Uterus (tissue), 3 donors: ENCODE measurements at regions not wholly inside any gene's neighbourhood (a gene's known extent, or its start where the extent isn't known, plus 50 kb on each side); places are given as distances from the start of the nearest gene placed in this dataset.

Experiments
- DNase-seq, 2 donors: peaks; one replicate each; pipeline ENCODE4 v3.0.0-alpha.2; 2019 to 2020
- H3K27ac ChIP-seq, 2 donors: fragments of 200-600 bp; sonication (generic); 1 replicate in 1 of 2; 2 replicates in 1 of 2; pipeline ENCODE4 v1.5.1; 2016 to 2018
- H3K27me3 ChIP-seq, 2 donors: fragments of 200-600 bp; sonication (generic); one replicate each; pipeline ENCODE4 v1.5.1; 2018 to 2019; ENCODE audit warnings: control low read depth in 1 of 2
- H3K36me3 ChIP-seq, 2 donors: fragments of 200-600 bp; sonication (generic); one replicate each; pipeline ENCODE4 v1.5.1; 2019; ENCODE audit warnings: control low read depth in 1 of 2
- H3K4me1 ChIP-seq, 2 donors: fragments of 200-600 bp; sonication (generic); one replicate each; pipeline ENCODE4 v1.5.1; 2018 to 2019; ENCODE audit warnings: control low read depth in 1 of 2
- H3K4me3 ChIP-seq, 2 donors: fragments of 200-600 bp; sonication (generic); 1 replicate in 1 of 2; 2 replicates in 1 of 2; pipeline ENCODE4 v1.5.1; 2018 to 2019; ENCODE audit warnings: mild to moderate bottlenecking in 1 of 2
- H3K9me3 ChIP-seq, 2 donors: fragments of 200-600 bp; sonication (generic); one replicate each; pipeline ENCODE4 v1.5.1; 2019; ENCODE audit warnings: control low read depth in 1 of 2
- POLR2A ChIP-seq, 2 donors: fragments of 450-650 bp; IDR thresholded peaks; one replicate each; pipeline ENCODE4 v1.6.1; 2016; ENCODE audit warnings: antibody characterized with exemption in 2 of 2, mild to moderate bottlenecking in 1 of 2, moderate library complexity in 1 of 2
- intact Hi-C: fragments of 100-400 bp; cut with DNase I; formaldehyde crosslinking; loops from one replicate; pipeline ENCODE4 v1.15.1; 2023; ENCODE audit warnings: low total_unique reads
- TF ChIP-seq, protein P1 (sequence below), 4 experiments: fragments of 200-600 bp in 2 of 4; fragments of 450-650 bp in 2 of 4; sonication (generic) in 2 of 4; IDR thresholded peaks; one replicate each; pipeline ENCODE4 v1.5.1; 2016 to 2019; ENCODE audit warnings: antibody characterized with exemption in 4 of 4, mild to moderate bottlenecking in 2 of 4, moderate library complexity in 1 of 4
- donor health status: DM: yes; HTN: yes; CAD: no.

DNA sequence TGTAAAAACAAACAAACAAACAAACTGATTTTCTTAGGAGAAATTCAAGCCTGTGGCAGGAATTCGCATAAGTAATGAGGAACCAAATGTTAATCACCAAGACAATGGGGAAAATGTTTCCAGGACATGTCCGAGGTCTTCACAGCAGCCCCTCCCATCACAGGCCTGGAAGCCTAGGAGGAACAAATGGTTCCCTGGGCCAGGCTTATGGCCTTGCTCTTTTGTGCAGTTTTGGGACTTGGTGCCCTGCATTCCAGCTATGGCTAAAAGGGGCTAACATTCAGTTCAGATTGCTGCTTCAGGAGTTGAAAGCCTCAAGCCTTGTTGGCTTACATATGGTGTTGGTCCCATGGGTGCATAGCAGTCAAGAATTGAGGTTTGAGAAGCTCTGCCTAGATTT lies 1372.7 kb upstream of the CITED2 start:
- no peaks in the 10 kb centered on the region for H3K4me1 ChIP-seq
- H3K4me3 ChIP-seq, result no peak overlapping the region
- no peak overlapping the region for H3K27ac ChIP-seq
- no peaks in the 10 kb centered on the region for H3K36me3 ChIP-seq
- TF ChIP-seq POLR2A (IDR thresholded peaks at IDR 0.05), result no peak
- TF ChIP-seq, protein P1, sequence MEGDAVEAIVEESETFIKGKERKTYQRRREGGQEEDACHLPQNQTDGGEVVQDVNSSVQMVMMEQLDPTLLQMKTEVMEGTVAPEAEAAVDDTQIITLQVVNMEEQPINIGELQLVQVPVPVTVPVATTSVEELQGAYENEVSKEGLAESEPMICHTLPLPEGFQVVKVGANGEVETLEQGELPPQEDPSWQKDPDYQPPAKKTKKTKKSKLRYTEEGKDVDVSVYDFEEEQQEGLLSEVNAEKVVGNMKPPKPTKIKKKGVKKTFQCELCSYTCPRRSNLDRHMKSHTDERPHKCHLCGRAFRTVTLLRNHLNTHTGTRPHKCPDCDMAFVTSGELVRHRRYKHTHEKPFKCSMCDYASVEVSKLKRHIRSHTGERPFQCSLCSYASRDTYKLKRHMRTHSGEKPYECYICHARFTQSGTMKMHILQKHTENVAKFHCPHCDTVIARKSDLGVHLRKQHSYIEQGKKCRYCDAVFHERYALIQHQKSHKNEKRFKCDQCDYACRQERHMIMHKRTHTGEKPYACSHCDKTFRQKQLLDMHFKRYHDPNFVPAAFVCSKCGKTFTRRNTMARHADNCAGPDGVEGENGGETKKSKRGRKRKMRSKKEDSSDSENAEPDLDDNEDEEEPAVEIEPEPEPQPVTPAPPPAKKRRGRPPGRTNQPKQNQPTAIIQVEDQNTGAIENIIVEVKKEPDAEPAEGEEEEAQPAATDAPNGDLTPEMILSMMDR (IDR thresholded peaks at IDR 0.05), result no peak
- H3K27me3 ChIP-seq, result no peaks in the 10 kb centered on the region
- no peak for DNase-seq
- intact Hi-C loops, result no loop called here
- H3K9me3 ChIP-seq, result no peaks in the 10 kb centered on the region

DNA sequence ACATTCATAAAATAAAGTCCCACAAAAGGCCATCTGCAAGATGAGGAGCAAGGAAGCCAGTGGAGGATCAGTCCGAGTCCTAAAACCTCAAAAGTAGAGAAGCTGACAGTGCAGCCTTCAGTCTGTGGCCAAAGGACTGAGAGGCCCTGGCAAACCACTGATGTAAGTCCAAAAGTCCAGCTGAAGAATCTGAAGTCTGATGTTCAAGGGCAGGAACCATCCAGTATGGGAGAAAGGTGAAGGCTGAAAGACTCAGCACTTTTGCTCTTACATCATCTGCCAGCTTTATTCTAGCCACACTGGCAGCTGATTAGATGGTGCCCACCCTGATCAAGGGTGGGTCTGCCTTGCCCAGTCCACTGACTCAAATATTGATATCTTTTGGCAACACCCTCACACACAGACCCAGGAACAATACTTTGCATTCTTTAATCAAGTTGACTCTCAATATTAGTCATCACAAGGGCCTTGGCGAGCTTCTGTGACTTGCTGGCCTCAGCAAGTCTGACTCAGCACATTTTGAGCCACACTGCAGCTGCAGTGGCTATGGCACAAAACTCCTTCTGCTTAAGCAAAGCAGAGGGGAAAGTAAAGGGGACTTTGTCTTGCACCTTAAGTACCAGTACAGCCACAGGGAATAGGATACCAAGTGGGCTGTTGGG lies 1370.3 kb upstream of the CITED2 start:
- H3K4me1 ChIP-seq, result no peaks in the 10 kb centered on the region
- H3K27me3 ChIP-seq, result no peaks in the 10 kb centered on the region
- no peaks in the 10 kb centered on the region for H3K36me3 ChIP-seq
- DNase-seq, result no peak
- no peak overlapping the region for H3K27ac ChIP-seq
- H3K9me3 ChIP-seq, result no peaks in the 10 kb centered on the region
- TF ChIP-seq, protein P1 (IDR thresholded peaks at IDR 0.05), result no peak
- TF ChIP-seq POLR2A (IDR thresholded peaks at IDR 0.05), result no peak
- no peak overlapping the region for H3K4me3 ChIP-seq
- intact Hi-C loops, result no loop called here

DNA sequence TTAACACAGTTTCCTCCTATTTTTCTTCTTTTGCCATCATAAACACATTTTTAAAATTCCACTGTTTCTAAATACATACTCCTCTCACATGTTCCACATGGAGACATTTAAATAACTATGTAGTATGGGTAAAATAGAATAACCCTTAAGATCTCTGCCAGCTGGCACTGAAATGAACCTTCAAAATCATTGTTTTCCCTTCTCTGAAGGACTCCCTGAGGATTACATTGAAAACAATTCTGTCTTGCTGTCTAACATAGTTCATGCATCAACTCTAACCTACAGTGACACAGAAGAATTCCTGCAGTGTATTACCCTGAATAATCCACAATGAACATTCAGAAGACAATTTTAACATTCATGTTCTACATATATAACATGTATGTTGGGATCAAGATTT lies 1361.8 kb upstream of the CITED2 start:
- no peaks in the 10 kb centered on the region for H3K36me3 ChIP-seq
- intact Hi-C loops, result no loop called here
- no peak for DNase-seq
- no peak overlapping the region for H3K4me3 ChIP-seq
- TF ChIP-seq, protein P1 (IDR thresholded peaks at IDR 0.05), result no peak
- no peak for TF ChIP-seq POLR2A (IDR thresholded peaks at IDR 0.05)
- no peak overlapping the region for H3K27ac ChIP-seq
- no peaks in the 10 kb centered on the region for H3K4me1 ChIP-seq
- no peaks in the 10 kb centered on the region for H3K27me3 ChIP-seq
- H3K9me3 ChIP-seq, result no peaks in the 10 kb centered on the region

DNA sequence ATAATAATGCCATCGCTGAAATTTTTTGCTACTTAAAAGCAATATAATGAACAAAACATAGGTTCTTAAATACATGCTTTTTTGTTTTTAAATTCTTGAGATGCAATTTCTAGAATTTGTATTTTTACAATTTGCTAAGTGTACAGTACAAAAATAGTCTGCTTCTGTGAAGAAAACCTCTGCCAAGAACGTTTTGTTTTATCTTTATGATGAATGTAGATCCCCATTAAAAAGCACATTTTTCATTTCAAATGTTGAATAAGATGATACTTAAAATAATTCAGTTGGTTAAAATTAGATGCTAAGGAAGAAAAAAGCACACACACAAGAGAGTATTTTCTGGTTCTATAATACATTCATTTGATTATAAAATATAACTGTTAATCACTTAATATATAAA lies 1358.5 kb upstream of the CITED2 start:
- H3K27me3 ChIP-seq, result no peaks in the 10 kb centered on the region
- H3K36me3 ChIP-seq, result no peaks in the 10 kb centered on the region
- H3K4me1 ChIP-seq, result no peaks in the 10 kb centered on the region
- TF ChIP-seq, protein P1 (IDR thresholded peaks at IDR 0.05), result no peak
- TF ChIP-seq POLR2A (IDR thresholded peaks at IDR 0.05), result no peak
- intact Hi-C loops, result no loop called here
- H3K27ac ChIP-seq, result peak overlapping the region in 1 of 2 donors; percentile 53
- no peak for DNase-seq
- no peaks in the 10 kb centered on the region for H3K9me3 ChIP-seq
- H3K4me3 ChIP-seq, result no peak overlapping the region

DNA sequence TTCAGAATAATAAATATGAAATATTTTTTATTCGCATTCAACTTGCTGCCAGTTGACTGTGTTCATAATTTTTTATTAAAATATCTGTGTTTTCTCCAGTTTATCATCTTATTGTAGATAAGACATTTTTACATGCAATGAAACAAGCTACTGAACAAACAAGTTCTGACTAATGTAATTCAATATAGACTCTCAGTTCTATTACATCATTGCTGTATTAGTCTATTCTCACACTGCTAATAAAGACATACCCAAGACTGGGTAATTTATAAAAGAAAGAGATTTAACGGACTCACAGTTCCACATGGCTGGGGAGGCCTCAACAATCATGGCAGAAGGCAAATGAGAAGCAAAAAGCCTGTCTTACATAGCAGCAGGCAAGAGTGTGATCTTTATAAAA lies 1357.7 kb upstream of the CITED2 start:
- no peaks in the 10 kb centered on the region for H3K9me3 ChIP-seq
- H3K27ac ChIP-seq, result peak overlapping the region in 1 of 2 donors; percentile 53
- no peaks in the 10 kb centered on the region for H3K27me3 ChIP-seq
- intact Hi-C loops, result no loop called here
- H3K4me3 ChIP-seq, result no peak overlapping the region
- H3K36me3 ChIP-seq, result no peaks in the 10 kb centered on the region
- DNase-seq, result no peak
- TF ChIP-seq, protein P1 (IDR thresholded peaks at IDR 0.05), result no peak
- TF ChIP-seq POLR2A (IDR thresholded peaks at IDR 0.05), result no peak
- no peaks in the 10 kb centered on the region for H3K4me1 ChIP-seq
